AG04449 (cell line): ENCODE measurements at regions not wholly inside any gene's neighbourhood (a gene's known extent, or its start where the extent isn't known, plus 50 kb on each side); places are given as distances from the start of the nearest gene placed in this dataset.

ENCODE experiments used
- CTCF ChIA-PET: fragments of 350-600 bp; formaldehyde crosslinking; extraction: SDS; loops from one replicate; lab custom pipeline; 2021; ENCODE audit warnings: antibody characterized with exemption; lab: Yijun Ruan, JAX
- POLR2A ChIA-PET: fragments of 400-600, 350-600 bp; formaldehyde crosslinking; extraction: SDS; loops from one replicate; lab custom pipeline; 2020; ENCODE audit warnings: antibody characterized with exemption, inconsistent platforms; lab: Yijun Ruan, JAX
- DNase-seq: peaks from one replicate; pipeline ENCODE4 v3.0.0-alpha.2; 2010; ENCODE audit warnings: low read depth, low spot score
- H3K4me3 ChIP-seq: 2 replicates; pipeline ENCODE4 v1.5.1; 2011; ENCODE audit warnings: low read depth, mild to moderate bottlenecking, control low read depth, low read length
- CTCF ChIP-seq: IDR thresholded peaks from one replicate; pipeline ENCODE4 v1.5.1; 2011; ENCODE audit warnings: mild to moderate bottlenecking, moderate library complexity, low read length, control low read depth, inconsistent platforms; ENCODE audit not compliant: insufficient read depth; ENCODE audit errors: missing control alignments

GRCh38 chr1:81042225-81042624 is 758.5 kb upstream of the ADGRL2 start:
- no peak overlapping the region for H3K4me3 ChIP-seq
- DNase-seq, result no peak
- TF ChIP-seq CTCF, result no peak
- ChIA-PET CTCF (no interaction called here), POLR2A (no interaction called here)

- DNase-seq, result no peak
- TF ChIP-seq CTCF, result no peak
- ChIA-PET POLR2A (no interaction called here), CTCF (no interaction called here)
- H3K4me3 ChIP-seq, result no peak overlapping the region
Observed at GRCh38 chr1:81034291-81034690, 766.4 kb upstream of the ADGRL2 start.

GRCh38 chr1:81032973-81033425 is 767.7 kb upstream of the ADGRL2 start:
- TF ChIP-seq CTCF, result no peak
- ChIA-PET POLR2A (no interaction called here), CTCF (no interaction called here)
- H3K4me3 ChIP-seq, result no peak overlapping the region
- DNase-seq, result no peak

- H3K4me3 ChIP-seq, result no peak overlapping the region
- POLR2A ChIA-PET, result no interaction called here
- CTCF ChIA-PET, result no interaction called here
- TF ChIP-seq CTCF, result no peak
- DNase-seq, result no peak
Observed at GRCh38 chr1:81032374-81032773, 768.4 kb upstream of the ADGRL2 start.

- POLR2A ChIA-PET, result no interaction called here
- DNase-seq, result no peak
- no peak overlapping the region for H3K4me3 ChIP-seq
- CTCF ChIA-PET, result no interaction called here
- TF ChIP-seq CTCF, result no peak
Observed at GRCh38 chr1:81030441-81030840, 770.3 kb upstream of the ADGRL2 start.

GRCh38 chr1:81029266-81029665 is 771.5 kb upstream of the ADGRL2 start:
- DNase-seq, result no peak
- ChIA-PET CTCF (no interaction called here), POLR2A (no interaction called here)
- H3K4me3 ChIP-seq, result no peak overlapping the region
- no peak for TF ChIP-seq CTCF
